ENCODE measurements at regions not wholly inside any gene's neighbourhood (a gene's known extent, or its start where the extent isn't known, plus 50 kb on each side); places are given as distances from the start of the nearest gene placed in this dataset.

GRCh38 chr1:81569761-81570160 lies 231.0 kb upstream of the ADGRL2 start:
- TF ChIP-seq CTCF (IDR thresholded peaks at IDR 0.05) (no peak), POLR2A (IDR thresholded peaks at IDR 0.05) (no peak)
